Kidney (tissue), 13 donors: ENCODE measurements at regions not wholly inside any gene's neighbourhood (a gene's known extent, or its start where the extent isn't known, plus 50 kb on each side); places are given as distances from the start of the nearest gene placed in this dataset.

Experiments
- DNase-seq, 5 donors: peaks; one replicate each; pipeline ENCODE4 v3.0.0-alpha.2; 2013 to 2020
- FAIRE-seq: peaks from 2 replicates; lab custom pipeline; 2012; peaks lifted over from hg19 to GRCh38; lab: Jason Lieb, UNC
- H3K27ac ChIP-seq, 2 donors: one replicate each; pipeline ENCODE4 v1.7.0; 2013; ENCODE audit warnings: low read depth in 2 of 2, low read length in 2 of 2, inconsistent platforms in 1 of 2
- H3K27me3 ChIP-seq: one replicate; pipeline ENCODE4 v1.7.1; 2013; ENCODE audit warnings: low read length, inconsistent platforms; ENCODE audit not compliant: control insufficient read depth, insufficient read depth
- H3K36me3 ChIP-seq, 3 donors: one replicate each; pipeline versions ENCODE4 v1.7.0 to v1.7.1; 2013; ENCODE audit warnings: low read length in 3 of 3, control low read depth in 1 of 3, inconsistent platforms in 1 of 3; ENCODE audit not compliant: insufficient read depth in 3 of 3, control insufficient read depth in 2 of 3
- H3K4me1 ChIP-seq, 3 donors: one replicate each; pipeline versions ENCODE4 v1.7.0 to v1.7.1; 2013; ENCODE audit warnings: low read length in 3 of 3, inconsistent platforms in 1 of 3, low read depth in 1 of 3; ENCODE audit not compliant: control insufficient read depth in 2 of 3, insufficient read depth in 2 of 3
- H3K4me3 ChIP-seq, 3 donors: one replicate each; pipeline versions ENCODE4 v1.7.0 to v1.8.1; 2013; ENCODE audit warnings: low read length in 3 of 3, control low read depth in 1 of 3, inconsistent platforms in 1 of 3
- H3K9ac ChIP-seq, 3 donors: one replicate each; pipeline versions ENCODE4 v1.7.0 to v1.7.1; 2013; ENCODE audit warnings: low read length in 3 of 3, control low read depth in 1 of 3, inconsistent platforms in 1 of 3
- H3K9me3 ChIP-seq, 3 donors: one replicate each; pipeline versions ENCODE4 v1.7.0 to v1.7.1; 2013; ENCODE audit warnings: low read length in 3 of 3, control low read depth in 1 of 3, inconsistent platforms in 1 of 3; ENCODE audit not compliant: control insufficient read depth in 2 of 3, insufficient read depth in 1 of 3
- CTCF ChIP-seq: IDR thresholded peaks from 3 replicates; pipeline ENCODE4 v1.5.1; 2012; ENCODE audit warnings: mild to moderate bottlenecking, moderate library complexity, borderline replicate concordance; ENCODE audit not compliant: insufficient read depth; ENCODE audit errors: extremely low read depth
- intact Hi-C: fragments of 100-400 bp; cut with DNase I; formaldehyde crosslinking; loops from one replicate; pipeline ENCODE4 v1.11.1; 2022
- donor health status: control.
- donor health status: control.
- donor health status: control.
- donor health status: control.
- donor health status: control.
- donor health status: DM: yes; HTN: yes; CAD: no.
- donor health status: Normal renal cell carcinoma (clear cell type).

- Histone ChIP-seq H3K9ac (no peak overlapping the region), H3K4me1 (no peaks in the 10 kb centered on the region), H3K36me3 (no peaks in the 10 kb centered on the region), H3K9me3 (no peaks in the 10 kb centered on the region), H3K27me3 (no peaks in the 10 kb centered on the region), H3K27ac (no peak overlapping the region), H3K4me3 (no peak overlapping the region)
- FAIRE-seq = no peak
- DNase-seq = no peak
- intact Hi-C loops = no loop called here
- no peak for TF ChIP-seq CTCF
Measured at GRCh38 chr14:39998854-39999253, 566.6 kb upstream of the FBXO33 start.

- intact Hi-C loops = no loop called here
- Histone ChIP-seq H3K27ac (no peak overlapping the region), H3K27me3 (no peaks in the 10 kb centered on the region), H3K9me3 (no peaks in the 10 kb centered on the region), H3K4me3 (no peak overlapping the region), H3K9ac (no peak overlapping the region), H3K36me3 (no peaks in the 10 kb centered on the region), H3K4me1 (no peaks in the 10 kb centered on the region)
- FAIRE-seq = no peak
- no peak for TF ChIP-seq CTCF
- DNase-seq = no peak
Measured at GRCh38 chr14:39998114-39998513, 565.9 kb upstream of the FBXO33 start.

GRCh38 chr14:39991041-39991440, 558.8 kb upstream of the FBXO33 start:
- Histone ChIP-seq H3K4me1 (no peaks in the 10 kb centered on the region), H3K27me3 (no peaks in the 10 kb centered on the region), H3K4me3 (no peak overlapping the region), H3K9me3 (no peaks in the 10 kb centered on the region), H3K36me3 (no peaks in the 10 kb centered on the region), H3K9ac (no peak overlapping the region), H3K27ac (no peak overlapping the region)
- peak in 3 of 5 donors; percentile 36 to 81 (median 81) for DNase-seq
- intact Hi-C loops = no loop called here
- TF ChIP-seq CTCF = no peak
- no peak for FAIRE-seq

GRCh38 chr14:39988939-39989338, 556.7 kb upstream of the FBXO33 start:
- H3K27me3 ChIP-seq = no peaks in the 10 kb centered on the region
- H3K4me1 ChIP-seq = no peaks in the 10 kb centered on the region
- no peak overlapping the region for H3K9ac ChIP-seq
- peak in 2 of 5 donors; percentile 88 for DNase-seq
- no peaks in the 10 kb centered on the region for H3K36me3 ChIP-seq
- intact Hi-C loops = no loop called here
- H3K27ac ChIP-seq = no peak overlapping the region
- no peaks in the 10 kb centered on the region for H3K9me3 ChIP-seq
- no peak overlapping the region for H3K4me3 ChIP-seq
- peak; percentile 88 for FAIRE-seq
- TF ChIP-seq CTCF = peak; percentile 43
